ENCODE measurements at regions not wholly inside any gene's neighbourhood (a gene's known extent, or its start where the extent isn't known, plus 50 kb on each side); places are given as distances from the start of the nearest gene placed in this dataset.

DNA sequence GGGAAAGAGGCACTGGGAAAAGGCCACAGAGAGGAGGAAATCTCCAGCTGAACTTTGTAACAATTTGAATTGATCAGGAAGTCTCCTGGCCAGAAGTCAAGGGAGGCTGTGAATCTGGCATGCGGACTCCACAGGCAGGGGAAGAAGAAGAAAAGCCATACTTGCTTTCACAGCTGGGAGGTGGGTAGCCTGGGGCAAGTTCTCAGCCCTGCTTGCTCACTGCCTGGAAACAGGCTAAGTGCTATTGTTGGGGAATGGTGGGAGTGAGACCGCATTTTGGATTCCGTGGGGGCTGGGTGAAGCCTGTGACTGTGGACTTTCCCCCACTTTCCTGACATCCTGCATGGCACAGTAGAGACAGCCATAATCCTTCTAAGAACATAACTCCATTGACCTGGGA is 168.8 kb upstream of the CD96 start:
- no peaks in the 10 kb centered on the region for H3K36me3 ChIP-seq

DNA sequence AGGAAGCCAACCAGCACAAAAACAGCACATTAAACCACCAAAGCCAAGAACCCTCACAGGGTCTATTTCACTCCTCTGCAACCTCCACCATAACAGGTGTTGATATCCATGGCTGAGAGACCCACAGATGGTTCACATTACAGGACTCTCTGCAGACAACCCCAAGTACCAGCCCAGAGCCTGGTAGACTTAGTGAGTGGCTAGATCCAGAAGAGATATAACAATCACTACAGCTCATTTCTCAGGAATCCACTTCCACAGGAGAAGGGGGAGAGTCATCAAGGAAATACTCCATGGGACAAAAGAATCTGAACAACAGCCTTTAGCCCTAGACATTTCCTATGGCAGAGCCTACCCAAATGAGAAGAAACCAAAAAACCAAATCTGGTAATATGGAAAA is 168.1 kb upstream of the CD96 start:
- H3K27ac ChIP-seq: no peak overlapping the region
- H3K4me1 ChIP-seq (replicated peaks): no peaks in the 10 kb centered on the region
- intact Hi-C loops (cut with DNase I): no loop called here
- H3K27me3 ChIP-seq (replicated peaks; ENCODE audit: insufficient read depth): no peaks in the 10 kb centered on the region
- no peaks in the 10 kb centered on the region for H3K36me3 ChIP-seq
- TF ChIP-seq POLR2AphosphoS5 (IDR thresholded peaks at IDR 0.05) (no peak), POLR2A (IDR thresholded peaks at IDR 0.05) (no peak)
- TF ChIP-seq, protein P1, sequence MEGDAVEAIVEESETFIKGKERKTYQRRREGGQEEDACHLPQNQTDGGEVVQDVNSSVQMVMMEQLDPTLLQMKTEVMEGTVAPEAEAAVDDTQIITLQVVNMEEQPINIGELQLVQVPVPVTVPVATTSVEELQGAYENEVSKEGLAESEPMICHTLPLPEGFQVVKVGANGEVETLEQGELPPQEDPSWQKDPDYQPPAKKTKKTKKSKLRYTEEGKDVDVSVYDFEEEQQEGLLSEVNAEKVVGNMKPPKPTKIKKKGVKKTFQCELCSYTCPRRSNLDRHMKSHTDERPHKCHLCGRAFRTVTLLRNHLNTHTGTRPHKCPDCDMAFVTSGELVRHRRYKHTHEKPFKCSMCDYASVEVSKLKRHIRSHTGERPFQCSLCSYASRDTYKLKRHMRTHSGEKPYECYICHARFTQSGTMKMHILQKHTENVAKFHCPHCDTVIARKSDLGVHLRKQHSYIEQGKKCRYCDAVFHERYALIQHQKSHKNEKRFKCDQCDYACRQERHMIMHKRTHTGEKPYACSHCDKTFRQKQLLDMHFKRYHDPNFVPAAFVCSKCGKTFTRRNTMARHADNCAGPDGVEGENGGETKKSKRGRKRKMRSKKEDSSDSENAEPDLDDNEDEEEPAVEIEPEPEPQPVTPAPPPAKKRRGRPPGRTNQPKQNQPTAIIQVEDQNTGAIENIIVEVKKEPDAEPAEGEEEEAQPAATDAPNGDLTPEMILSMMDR (IDR thresholded peaks at IDR 0.05): no peak
- no peak for DNase-seq (ENCODE audit: low spot score)
- no peaks in the 10 kb centered on the region for H3K9me3 ChIP-seq
- H3K4me3 ChIP-seq: no peak overlapping the region

More for the DNA sequence above, 168.8 kb upstream of the CD96 start:
- no peaks in the 10 kb centered on the region for H3K27me3 ChIP-seq (replicated peaks; ENCODE audit: insufficient read depth)
- no peaks in the 10 kb centered on the region for H3K9me3 ChIP-seq
- intact Hi-C loops (cut with DNase I): no loop called here
- 98% methylated on average over 3 of the region's 3 CpGs for WGBS
- no peak overlapping the region for H3K4me3 ChIP-seq
- no peaks in the 10 kb centered on the region for H3K4me1 ChIP-seq (replicated peaks)
- DNase-seq (ENCODE audit: low spot score): no peak
- TF ChIP-seq POLR2AphosphoS5 (IDR thresholded peaks at IDR 0.05) (no peak), POLR2A (IDR thresholded peaks at IDR 0.05) (no peak)
- TF ChIP-seq, protein P1 (IDR thresholded peaks at IDR 0.05): no peak
- no peak overlapping the region for H3K27ac ChIP-seq

DNA sequence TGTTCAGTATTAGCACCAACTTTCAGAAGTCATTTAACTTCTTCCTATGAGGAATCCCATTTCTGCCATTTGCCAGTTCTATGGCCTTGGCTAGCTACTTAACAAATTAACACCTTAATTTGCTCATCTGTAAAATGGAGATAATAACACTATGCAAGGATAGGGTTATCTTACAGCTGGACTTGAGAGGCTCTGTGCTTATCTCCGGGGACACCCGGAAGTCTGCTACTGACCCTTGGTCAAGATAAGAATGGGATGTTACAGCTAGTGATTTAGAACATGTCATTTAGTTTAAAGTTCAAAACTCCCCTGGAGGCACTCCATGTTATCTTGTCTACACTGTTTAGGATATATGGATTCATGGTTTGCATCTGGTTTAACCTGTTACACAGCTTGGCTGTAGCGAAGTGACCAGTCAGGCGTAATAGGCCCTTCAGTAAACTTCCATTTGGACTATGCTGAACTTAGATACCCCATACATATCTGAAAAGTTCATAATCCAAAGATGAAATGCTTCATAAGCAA is 156.0 kb upstream of the CD96 start:
- Histone ChIP-seq H3K9me3 (no peaks in the 10 kb centered on the region), H3K4me1 (replicated peaks) (no peaks in the 10 kb centered on the region), H3K36me3 (no peaks in the 10 kb centered on the region), H3K27ac (no peak overlapping the region), H3K4me3 (no peak overlapping the region), H3K27me3 (replicated peaks; ENCODE audit: insufficient read depth) (no peaks in the 10 kb centered on the region)
- intact Hi-C loops (cut with DNase I): no loop called here
- TF ChIP-seq, protein P1 (IDR thresholded peaks at IDR 0.05): no peak
- no peak for TF ChIP-seq POLR2AphosphoS5 (IDR thresholded peaks at IDR 0.05)
- no peak for TF ChIP-seq POLR2A (IDR thresholded peaks at IDR 0.05)
- 92% methylated on average over 4 of the region's 4 CpGs for WGBS
- DNase-seq (ENCODE audit: low spot score): no peak

DNA sequence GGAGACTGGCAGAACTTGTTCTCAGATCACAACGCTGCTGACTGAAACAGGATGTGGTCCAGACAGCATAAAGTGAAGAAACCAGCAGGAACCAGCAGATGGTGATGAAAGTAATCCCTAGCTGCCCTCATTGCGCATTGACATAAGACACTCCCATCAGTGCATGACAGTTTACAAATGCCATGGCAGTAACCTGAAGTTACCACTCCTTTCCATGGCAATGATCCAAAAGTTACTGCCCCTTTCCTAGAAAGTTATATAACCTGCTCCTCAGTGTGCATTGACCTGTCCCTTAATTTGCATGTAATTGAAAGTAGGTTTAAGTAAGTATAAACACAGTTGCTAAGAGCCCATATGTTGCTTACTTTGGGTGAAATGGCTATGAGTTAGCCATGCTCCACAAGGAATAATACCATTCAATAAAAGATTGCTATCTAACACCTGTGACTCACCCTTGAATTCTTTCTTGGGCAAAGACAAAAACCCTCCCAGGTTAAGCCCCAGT is 149.1 kb upstream of the CD96 start:
- Histone ChIP-seq H3K4me1 (replicated peaks) (no peaks in the 10 kb centered on the region), H3K9me3 (peaks cover 4% of the 10 kb centered on the region), H3K36me3 (no peaks in the 10 kb centered on the region), H3K27me3 (replicated peaks; ENCODE audit: insufficient read depth) (no peaks in the 10 kb centered on the region), H3K27ac (no peak overlapping the region), H3K4me3 (no peak overlapping the region)
- WGBS: 73% methylated on average over 2 of the region's 2 CpGs
- no peak for DNase-seq (ENCODE audit: low spot score)
- intact Hi-C loops (cut with DNase I): no loop called here
- no peak for TF ChIP-seq POLR2AphosphoS5 (IDR thresholded peaks at IDR 0.05)
- TF ChIP-seq, protein P1 (IDR thresholded peaks at IDR 0.05): no peak
- no peak for TF ChIP-seq POLR2A (IDR thresholded peaks at IDR 0.05)

DNA sequence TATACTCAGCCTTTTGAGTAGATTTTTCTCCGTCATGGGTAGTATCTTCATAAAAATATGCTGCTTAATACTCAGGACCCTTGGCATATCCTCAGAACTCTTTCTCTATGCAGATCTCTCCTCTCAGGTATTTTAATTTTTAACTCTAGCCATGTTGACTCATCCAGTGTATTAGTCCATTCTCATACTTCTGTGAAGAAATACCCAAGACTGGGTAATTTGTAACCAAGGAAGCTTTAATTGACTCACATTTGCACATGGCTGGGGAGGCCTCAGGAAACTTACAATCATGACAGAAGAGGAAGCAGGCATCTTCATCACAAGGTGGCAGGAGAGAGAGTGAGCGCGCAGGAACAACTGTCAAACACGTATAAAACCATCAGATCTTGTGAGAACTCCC is 129.3 kb upstream of the CD96 start:
- no peak for TF ChIP-seq POLR2A (IDR thresholded peaks at IDR 0.05)
- TF ChIP-seq POLR2AphosphoS5 (IDR thresholded peaks at IDR 0.05): no peak
- TF ChIP-seq, protein P1 (IDR thresholded peaks at IDR 0.05): no peak
- intact Hi-C loops (cut with DNase I): no loop called here
- Histone ChIP-seq H3K27me3 (replicated peaks; ENCODE audit: insufficient read depth) (no peaks in the 10 kb centered on the region), H3K36me3 (no peaks in the 10 kb centered on the region), H3K9me3 (no peaks in the 10 kb centered on the region), H3K4me1 (replicated peaks) (no peaks in the 10 kb centered on the region), H3K4me3 (no peak overlapping the region), H3K27ac (no peak overlapping the region)
- DNase-seq (ENCODE audit: low spot score): no peak
- WGBS: 85% methylated on average over 4 of the region's 4 CpGs

Data from prostate gland (tissue), 2 donors.